HUES48 (cell line): ENCODE measurements at regions not wholly inside any gene's neighbourhood (a gene's known extent, or its start where the extent isn't known, plus 50 kb on each side); places are given as distances from the start of the nearest gene placed in this dataset.

Source experiments
- H3K27ac ChIP-seq: one replicate; pipeline ENCODE4 v1.7.0; 2013; ENCODE audit warnings: low read depth, low read length, inconsistent platforms
- H3K27me3 ChIP-seq: 2 replicates; pipeline ENCODE4 v1.6.1; 2013; ENCODE audit warnings: mild to moderate bottlenecking, low read length; ENCODE audit not compliant: control insufficient read depth, insufficient read depth
- H3K36me3 ChIP-seq: 2 replicates; pipeline ENCODE4 v1.6.1; 2013; ENCODE audit warnings: low read length; ENCODE audit not compliant: control insufficient read depth, insufficient read depth
- H3K4me1 ChIP-seq: 2 replicates; pipeline ENCODE4 v1.6.1; 2013; ENCODE audit warnings: mild to moderate bottlenecking, low read length; ENCODE audit not compliant: control insufficient read depth, insufficient read depth
- H3K4me3 ChIP-seq: 2 replicates; pipeline ENCODE4 v1.5.1; 2013; ENCODE audit warnings: mild to moderate bottlenecking, low read depth, low read length
- H3K9ac ChIP-seq: 2 replicates; pipeline ENCODE4 v1.6.1; 2013; ENCODE audit warnings: mild to moderate bottlenecking, low read depth, low read length, moderate library complexity
- H3K9me3 ChIP-seq: 2 replicates; pipeline ENCODE4 v1.6.1; 2013; ENCODE audit warnings: low read length; ENCODE audit not compliant: control insufficient read depth, insufficient read depth

GRCh38 chr11:42631220-42631843 lies 680.5 kb upstream of the API5 start:
- Histone ChIP-seq H3K27me3 (no peaks in the 10 kb centered on the region), H3K4me3 (no peak overlapping the region), H3K4me1 (no peaks in the 10 kb centered on the region), H3K9ac (no peak overlapping the region), H3K36me3 (no peaks in the 10 kb centered on the region), H3K27ac (no peak overlapping the region), H3K9me3 (no peaks in the 10 kb centered on the region)

GRCh38 chr11:42646959-42647358 lies 664.8 kb upstream of the API5 start:
- Histone ChIP-seq H3K27me3 (no peaks in the 10 kb centered on the region), H3K9ac (no peak overlapping the region)

GRCh38 chr11:42647993-42648392 lies 663.8 kb upstream of the API5 start:
- Histone ChIP-seq H3K4me3 (no peak overlapping the region), H3K36me3 (no peaks in the 10 kb centered on the region), H3K27me3 (no peaks in the 10 kb centered on the region), H3K27ac (no peak overlapping the region), H3K9me3 (no peaks in the 10 kb centered on the region), H3K9ac (no peak overlapping the region), H3K4me1 (peaks cover 11% of the 10 kb centered on the region)

More at GRCh38 chr11:42646959-42647358, 664.8 kb upstream of the API5 start:
- no peaks in the 10 kb centered on the region for H3K36me3 ChIP-seq
- peaks cover 11% of the 10 kb centered on the region for H3K4me1 ChIP-seq
- H3K4me3 ChIP-seq: no peak overlapping the region
- no peak overlapping the region for H3K27ac ChIP-seq
- no peaks in the 10 kb centered on the region for H3K9me3 ChIP-seq

- Histone ChIP-seq H3K27ac (no peak overlapping the region), H3K9ac (no peak overlapping the region), H3K36me3 (no peaks in the 10 kb centered on the region), H3K4me3 (no peak overlapping the region), H3K27me3 (no peaks in the 10 kb centered on the region), H3K4me1 (peaks cover 3% of the 10 kb centered on the region; the same call in 1 of the 2 replicates), H3K9me3 (no peaks in the 10 kb centered on the region)
These were observed 660.2 kb upstream of the API5 start for GRCh38 chr11:42651621-42652020.

GRCh38 chr11:42657169-42657568 lies 654.6 kb upstream of the API5 start:
- H3K36me3 ChIP-seq: no peaks in the 10 kb centered on the region
- no peaks in the 10 kb centered on the region for H3K9me3 ChIP-seq
- H3K4me1 ChIP-seq: no peaks in the 10 kb centered on the region
- no peak overlapping the region for H3K9ac ChIP-seq
- no peak overlapping the region for H3K4me3 ChIP-seq
- no peak overlapping the region for H3K27ac ChIP-seq
- no peaks in the 10 kb centered on the region for H3K27me3 ChIP-seq

GRCh38 chr11:42661942-42662341 lies 649.9 kb upstream of the API5 start:
- no peaks in the 10 kb centered on the region for H3K4me1 ChIP-seq

GRCh38 chr11:42669248-42669976 lies 642.4 kb upstream of the API5 start:
- Histone ChIP-seq H3K27ac (no peak overlapping the region), H3K9ac (no peak overlapping the region), H3K4me1 (no peaks in the 10 kb centered on the region), H3K4me3 (no peak overlapping the region), H3K9me3 (no peaks in the 10 kb centered on the region), H3K36me3 (no peaks in the 10 kb centered on the region), H3K27me3 (no peaks in the 10 kb centered on the region)

More at GRCh38 chr11:42661942-42662341, 649.9 kb upstream of the API5 start:
- no peaks in the 10 kb centered on the region for H3K9me3 ChIP-seq
- no peak overlapping the region for H3K9ac ChIP-seq
- no peak overlapping the region for H3K27ac ChIP-seq
- no peaks in the 10 kb centered on the region for H3K36me3 ChIP-seq
- H3K4me3 ChIP-seq: no peak overlapping the region
- H3K27me3 ChIP-seq: no peaks in the 10 kb centered on the region

GRCh38 chr11:42674436-42674835 lies 637.4 kb upstream of the API5 start:
- H3K9me3 ChIP-seq: no peaks in the 10 kb centered on the region
- no peaks in the 10 kb centered on the region for H3K36me3 ChIP-seq
- H3K27ac ChIP-seq: no peak overlapping the region
- no peak overlapping the region for H3K4me3 ChIP-seq
- H3K27me3 ChIP-seq: no peaks in the 10 kb centered on the region
- H3K9ac ChIP-seq: no peak overlapping the region
- H3K4me1 ChIP-seq: no peaks in the 10 kb centered on the region

GRCh38 chr11:42707541-42707940 lies 604.3 kb upstream of the API5 start:
- no peak overlapping the region for H3K9ac ChIP-seq
- H3K9me3 ChIP-seq: no peaks in the 10 kb centered on the region

GRCh38 chr11:42709216-42709615 lies 602.6 kb upstream of the API5 start:
- no peak overlapping the region for H3K27ac ChIP-seq
- no peaks in the 10 kb centered on the region for H3K27me3 ChIP-seq

More at GRCh38 chr11:42707541-42707940, 604.3 kb upstream of the API5 start:
- no peak overlapping the region for H3K4me3 ChIP-seq
- no peaks in the 10 kb centered on the region for H3K27me3 ChIP-seq
- H3K27ac ChIP-seq: no peak overlapping the region
- H3K4me1 ChIP-seq: peaks cover under 1% of the 10 kb centered on the region; the same call in 1 of the 2 replicates
- H3K36me3 ChIP-seq: no peaks in the 10 kb centered on the region

GRCh38 chr11:42713279-42713678 lies 598.5 kb upstream of the API5 start:
- H3K27me3 ChIP-seq: no peaks in the 10 kb centered on the region
- no peaks in the 10 kb centered on the region for H3K36me3 ChIP-seq
- no peaks in the 10 kb centered on the region for H3K9me3 ChIP-seq

More at GRCh38 chr11:42709216-42709615, 602.6 kb upstream of the API5 start:
- Histone ChIP-seq H3K4me1 (peaks cover 16% of the 10 kb centered on the region), H3K4me3 (no peak overlapping the region), H3K36me3 (no peaks in the 10 kb centered on the region), H3K9me3 (no peaks in the 10 kb centered on the region), H3K9ac (no peak overlapping the region)

More at GRCh38 chr11:42713279-42713678, 598.5 kb upstream of the API5 start:
- H3K27ac ChIP-seq: no peak overlapping the region
- no peak overlapping the region for H3K4me3 ChIP-seq
- no peak overlapping the region for H3K9ac ChIP-seq
- H3K4me1 ChIP-seq: peaks cover 16% of the 10 kb centered on the region
